ENCODE measurements at regions not wholly inside any gene's neighbourhood (a gene's known extent, or its start where the extent isn't known, plus 50 kb on each side); places are given as distances from the start of the nearest gene placed in this dataset.
A peak's percentile ranks its signal among the peaks of the same experiment; 100 is the strongest.

DNA sequence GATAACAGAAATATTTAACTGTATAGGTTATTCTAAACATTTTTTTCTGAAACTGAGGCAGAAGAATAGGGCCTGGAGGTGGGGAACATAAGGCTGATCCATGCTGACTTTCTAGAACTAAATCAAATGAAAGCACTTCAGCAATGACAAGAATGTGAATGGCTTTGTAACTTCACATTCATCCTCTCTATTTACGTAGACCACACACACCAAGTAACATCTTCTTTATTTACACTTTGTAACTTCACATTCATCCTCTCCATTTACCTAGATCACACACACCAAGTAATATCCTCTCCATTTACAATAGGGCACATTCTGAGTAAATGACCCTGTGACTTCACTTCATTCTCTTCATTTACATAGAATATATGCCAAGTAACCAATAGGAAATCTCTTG is 251.8 kb upstream of the CDH9 start (continued):
- TF ChIP-seq CHD7 (IDR thresholded peaks at IDR 0.05; ENCODE audit: insufficient replicate concordance, low read length) = peak; percentile 26
- TF ChIP-seq RNF2 (IDR thresholded peaks at IDR 0.05; ENCODE audit: borderline replicate concordance, low read depth, low read length, missing control alignments, poor library complexity, severe bottlenecking) = no peak
- TF ChIP-seq TEAD4 (IDR thresholded peaks at IDR 0.05; ENCODE audit: low read depth, low read length) = peak; percentile 94
- no peak for TF ChIP-seq KDM5A (IDR thresholded peaks at IDR 0.05; ENCODE audit: low read length)
- no peak for TF ChIP-seq PHF8 (conservative IDR thresholded peaks at IDR 0.05; ENCODE audit: low read depth, low read length)
- TF ChIP-seq RBBP5 (IDR thresholded peaks at IDR 0.05; ENCODE audit: borderline replicate concordance, low read depth, low read length) = no peak
- TF ChIP-seq EP300 (IDR thresholded peaks at IDR 0.05; ENCODE audit: borderline replicate concordance in 1 of 2, low read depth in 2 of 2, low read length in 2 of 2) = peak in 1 of 2 experiments; percentile 34; a peak in 1 of 3 replicates

Data from H1 (cell line).